ENCODE measurements at regions not wholly inside any gene's neighbourhood (a gene's known extent, or its start where the extent isn't known, plus 50 kb on each side); places are given as distances from the start of the nearest gene placed in this dataset.

- no peak for DNase-seq (ENCODE audit: insufficient read length, low spot score, missing footprints)
- H3K4me1 ChIP-seq (ENCODE audit: insufficient read depth, low read length), result no peaks in the 10 kb centered on the region
- H3K4me2 ChIP-seq (ENCODE audit: insufficient read depth, low read length), result no peak overlapping the region
- no peak overlapping the region for H3K27ac ChIP-seq (ENCODE audit: low read depth, low read length)
- H2AFZ ChIP-seq (ENCODE audit: low read length), result no peak overlapping the region
- no peaks in the 10 kb centered on the region for H3K9me3 ChIP-seq (ENCODE audit: low read depth, low read length)
- H3K4me3 ChIP-seq (ENCODE audit: insufficient read depth, low read length), result no peak overlapping the region
- TF ChIP-seq CTCF (IDR thresholded peaks at IDR 0.05; ENCODE audit: extremely low read depth, low read depth, low read length), result no peak
- H4K20me1 ChIP-seq (ENCODE audit: insufficient read depth, low read length), result no peaks in the 10 kb centered on the region
- H3K27me3 ChIP-seq (ENCODE audit: insufficient read depth, low read length), result peaks cover 2% of the 10 kb centered on the region
- H3K79me2 ChIP-seq (ENCODE audit: insufficient read depth, low read length), result no peaks in the 10 kb centered on the region
- H3K36me3 ChIP-seq (ENCODE audit: insufficient read depth, low read length), result no peaks in the 10 kb centered on the region
Measured at GRCh38 chr18:76730901-76731300, 91.5 kb upstream of the ZNF236 start.

- Histone ChIP-seq H3K36me3 (ENCODE audit: insufficient read depth, low read length) (no peaks in the 10 kb centered on the region), H3K27me3 (ENCODE audit: insufficient read depth, low read length) (peaks cover 2% of the 10 kb centered on the region), H3K4me2 (ENCODE audit: insufficient read depth, low read length) (no peak overlapping the region), H3K9me3 (ENCODE audit: low read depth, low read length) (no peaks in the 10 kb centered on the region), H3K4me1 (ENCODE audit: insufficient read depth, low read length) (no peaks in the 10 kb centered on the region), H3K27ac (ENCODE audit: low read depth, low read length) (no peak overlapping the region), H4K20me1 (ENCODE audit: insufficient read depth, low read length) (no peaks in the 10 kb centered on the region), H3K4me3 (ENCODE audit: insufficient read depth, low read length) (no peak overlapping the region), H3K79me2 (ENCODE audit: insufficient read depth, low read length) (no peaks in the 10 kb centered on the region), H2AFZ (ENCODE audit: low read length) (no peak overlapping the region)
- no peak for TF ChIP-seq CTCF (IDR thresholded peaks at IDR 0.05; ENCODE audit: extremely low read depth, low read depth, low read length)
- DNase-seq (ENCODE audit: insufficient read length, low spot score, missing footprints), result no peak
Measured at GRCh38 chr18:76727589-76727988, 94.8 kb upstream of the ZNF236 start.

GRCh38 chr18:76725445-76725844, 96.9 kb upstream of the ZNF236 start:
- Histone ChIP-seq H2AFZ (ENCODE audit: low read length) (no peak overlapping the region), H3K4me3 (ENCODE audit: insufficient read depth, low read length) (no peak overlapping the region), H3K36me3 (ENCODE audit: insufficient read depth, low read length) (no peaks in the 10 kb centered on the region), H3K79me2 (ENCODE audit: insufficient read depth, low read length) (no peaks in the 10 kb centered on the region), H3K4me2 (ENCODE audit: insufficient read depth, low read length) (no peak overlapping the region), H3K27ac (ENCODE audit: low read depth, low read length) (no peak overlapping the region), H4K20me1 (ENCODE audit: insufficient read depth, low read length) (no peaks in the 10 kb centered on the region), H3K9me3 (ENCODE audit: low read depth, low read length) (no peaks in the 10 kb centered on the region), H3K4me1 (ENCODE audit: insufficient read depth, low read length) (no peaks in the 10 kb centered on the region), H3K27me3 (ENCODE audit: insufficient read depth, low read length) (no peaks in the 10 kb centered on the region)
- DNase-seq (ENCODE audit: insufficient read length, low spot score, missing footprints), result no peak
- no peak for TF ChIP-seq CTCF (IDR thresholded peaks at IDR 0.05; ENCODE audit: extremely low read depth, low read depth, low read length)

- H3K36me3 ChIP-seq (ENCODE audit: insufficient read depth, low read length), result no peaks in the 10 kb centered on the region
- no peak for TF ChIP-seq CTCF (IDR thresholded peaks at IDR 0.05; ENCODE audit: extremely low read depth, low read depth, low read length)
- no peak overlapping the region for H3K4me3 ChIP-seq (ENCODE audit: insufficient read depth, low read length)
- DNase-seq (ENCODE audit: insufficient read length, low spot score, missing footprints), result no peak
- H2AFZ ChIP-seq (ENCODE audit: low read length), result no peak overlapping the region
- no peaks in the 10 kb centered on the region for H3K9me3 ChIP-seq (ENCODE audit: low read depth, low read length)
- H3K27ac ChIP-seq (ENCODE audit: low read depth, low read length), result no peak overlapping the region
- no peaks in the 10 kb centered on the region for H3K27me3 ChIP-seq (ENCODE audit: insufficient read depth, low read length)
- H3K4me1 ChIP-seq (ENCODE audit: insufficient read depth, low read length), result no peaks in the 10 kb centered on the region
- no peaks in the 10 kb centered on the region for H4K20me1 ChIP-seq (ENCODE audit: insufficient read depth, low read length)
- no peaks in the 10 kb centered on the region for H3K79me2 ChIP-seq (ENCODE audit: insufficient read depth, low read length)
- no peak overlapping the region for H3K4me2 ChIP-seq (ENCODE audit: insufficient read depth, low read length)
Measured at GRCh38 chr18:76722224-76723061, 99.9 kb upstream of the ZNF236 start.

All from osteoblast (primary cell).